DOHH2 (cell line): ENCODE measurements at regions not wholly inside any gene's neighbourhood (a gene's known extent, or its start where the extent isn't known, plus 50 kb on each side); places are given as distances from the start of the nearest gene placed in this dataset.
A peak's percentile ranks its signal among the peaks of the same experiment; 100 is the strongest.

Experiments used
- H3F3A ChIP-seq: fragments of 200-600 bp; sonication (generic), shearing (Covaris generic); 2 replicates; pipeline ENCODE4 v1.6.0; 2016; ENCODE audit warnings: antibody characterized with exemption, mild to moderate bottlenecking; ENCODE audit not compliant: control insufficient read depth, insufficient read depth
- H3K27ac ChIP-seq: fragments of 200-600 bp; sonication (generic); 2 replicates; pipeline ENCODE4 v1.5.1; 2014; ENCODE audit warnings: low read depth, mild to moderate bottlenecking, low read length, moderate library complexity
- H3K27me3 ChIP-seq: fragments of 200-600 bp; sonication (generic); 2 replicates; pipeline ENCODE4 v1.6.1; 2014; ENCODE audit warnings: mild to moderate bottlenecking, low read length, mixed read lengths; ENCODE audit not compliant: control insufficient read depth
- H3K36me3 ChIP-seq: fragments of 200-600 bp; sonication (generic); 2 replicates; pipeline ENCODE4 v1.6.1; 2014; ENCODE audit warnings: mild to moderate bottlenecking, low read length, moderate library complexity, mixed read lengths; ENCODE audit not compliant: control insufficient read depth
- H3K4me1 ChIP-seq: fragments of 200-600 bp; sonication (generic); 2 replicates; pipeline ENCODE4 v1.6.1; 2014; ENCODE audit warnings: mild to moderate bottlenecking, low read length, mixed read lengths; ENCODE audit not compliant: control insufficient read depth
- H3K4me2 ChIP-seq: fragments of 200-600 bp; sonication (generic); 2 replicates; pipeline ENCODE4 v1.6.0; 2014; ENCODE audit warnings: mild to moderate bottlenecking, low read length, moderate library complexity
- H3K4me3 ChIP-seq: fragments of 200-600 bp; sonication (generic); 2 replicates; pipeline ENCODE4 v1.5.1; 2014; ENCODE audit warnings: mild to moderate bottlenecking, low read length, mixed read lengths
- H3K79me2 ChIP-seq: fragments of 200-600 bp; sonication (generic); 2 replicates; pipeline ENCODE4 v1.6.1; 2014; ENCODE audit warnings: mild to moderate bottlenecking, low read length, mixed read lengths; ENCODE audit not compliant: control insufficient read depth
- H3K9me2 ChIP-seq: fragments of 200-600 bp; sonication (generic); replicated peaks from 2 replicates; pipeline ENCODE4 v1.6.1; 2014; ENCODE audit warnings: mild to moderate bottlenecking, low read length, mixed read lengths; ENCODE audit not compliant: control insufficient read depth
- H3K9me3 ChIP-seq: fragments of 200-600 bp; sonication (generic); 2 replicates; pipeline ENCODE4 v1.6.1; 2014; ENCODE audit warnings: antibody characterized with exemption, low read length, mixed read lengths; ENCODE audit not compliant: control insufficient read depth, insufficient read depth
- H4K20me1 ChIP-seq: fragments of 200-600 bp; sonication (generic); 2 replicates; pipeline ENCODE4 v1.6.0; 2014; ENCODE audit warnings: low read depth, mild to moderate bottlenecking, antibody characterized with exemption, low read length, moderate library complexity; ENCODE audit not compliant: control insufficient read depth, insufficient read depth
- EZH2phosphoT487 ChIP-seq: fragments of 200-600 bp; sonication (generic); IDR thresholded peaks from 2 replicates; pipeline ENCODE4 v1.6.1; 2017; ENCODE audit warnings: borderline replicate concordance, mild to moderate bottlenecking, antibody characterized with exemption, low read length, moderate library complexity, mixed read lengths
- TF ChIP-seq, protein P1 (sequence below): fragments of 200-600 bp; sonication (generic); IDR thresholded peaks from one replicate; pipeline ENCODE4 v1.5.1; 2014; ENCODE audit warnings: antibody characterized with exemption, mild to moderate bottlenecking, low read depth, low read length; ENCODE audit not compliant: poor library complexity, severe bottlenecking

DNA sequence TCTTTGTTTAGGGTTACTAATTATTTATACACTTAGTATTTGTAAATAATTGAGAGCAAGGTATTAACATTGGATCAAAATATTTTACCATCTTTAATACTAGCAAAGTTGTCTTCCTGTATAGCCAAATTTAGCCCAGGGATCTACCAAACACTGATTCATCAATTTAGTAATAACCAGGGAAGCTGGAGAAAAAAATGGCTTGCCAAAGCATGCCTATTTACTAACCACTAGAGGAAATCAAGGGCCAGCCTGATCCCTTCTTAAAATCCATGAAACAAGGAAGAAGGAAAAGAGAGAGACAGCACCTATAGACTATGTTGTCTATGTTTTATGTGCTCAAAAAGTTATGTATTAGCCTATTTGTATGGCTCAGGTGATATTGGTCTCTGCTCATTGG lies 450.3 kb upstream of the GJE1 start:
- Histone ChIP-seq H3K36me3 (no peaks in the 10 kb centered on the region), H4K20me1 (no peaks in the 10 kb centered on the region), H3K4me1 (no peaks in the 10 kb centered on the region), H3K9me2 (no peaks in the 10 kb centered on the region), H3K27me3 (no peaks in the 10 kb centered on the region), H3K79me2 (no peaks in the 10 kb centered on the region), H3K4me3 (no peak overlapping the region), H3K9me3 (no peaks in the 10 kb centered on the region), H3K4me2 (no peak overlapping the region), H3F3A (no peaks in the 10 kb centered on the region), H3K27ac (no peak overlapping the region)
- no peak for TF ChIP-seq EZH2phosphoT487
- TF ChIP-seq, protein P1, sequence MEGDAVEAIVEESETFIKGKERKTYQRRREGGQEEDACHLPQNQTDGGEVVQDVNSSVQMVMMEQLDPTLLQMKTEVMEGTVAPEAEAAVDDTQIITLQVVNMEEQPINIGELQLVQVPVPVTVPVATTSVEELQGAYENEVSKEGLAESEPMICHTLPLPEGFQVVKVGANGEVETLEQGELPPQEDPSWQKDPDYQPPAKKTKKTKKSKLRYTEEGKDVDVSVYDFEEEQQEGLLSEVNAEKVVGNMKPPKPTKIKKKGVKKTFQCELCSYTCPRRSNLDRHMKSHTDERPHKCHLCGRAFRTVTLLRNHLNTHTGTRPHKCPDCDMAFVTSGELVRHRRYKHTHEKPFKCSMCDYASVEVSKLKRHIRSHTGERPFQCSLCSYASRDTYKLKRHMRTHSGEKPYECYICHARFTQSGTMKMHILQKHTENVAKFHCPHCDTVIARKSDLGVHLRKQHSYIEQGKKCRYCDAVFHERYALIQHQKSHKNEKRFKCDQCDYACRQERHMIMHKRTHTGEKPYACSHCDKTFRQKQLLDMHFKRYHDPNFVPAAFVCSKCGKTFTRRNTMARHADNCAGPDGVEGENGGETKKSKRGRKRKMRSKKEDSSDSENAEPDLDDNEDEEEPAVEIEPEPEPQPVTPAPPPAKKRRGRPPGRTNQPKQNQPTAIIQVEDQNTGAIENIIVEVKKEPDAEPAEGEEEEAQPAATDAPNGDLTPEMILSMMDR, result no peak

DNA sequence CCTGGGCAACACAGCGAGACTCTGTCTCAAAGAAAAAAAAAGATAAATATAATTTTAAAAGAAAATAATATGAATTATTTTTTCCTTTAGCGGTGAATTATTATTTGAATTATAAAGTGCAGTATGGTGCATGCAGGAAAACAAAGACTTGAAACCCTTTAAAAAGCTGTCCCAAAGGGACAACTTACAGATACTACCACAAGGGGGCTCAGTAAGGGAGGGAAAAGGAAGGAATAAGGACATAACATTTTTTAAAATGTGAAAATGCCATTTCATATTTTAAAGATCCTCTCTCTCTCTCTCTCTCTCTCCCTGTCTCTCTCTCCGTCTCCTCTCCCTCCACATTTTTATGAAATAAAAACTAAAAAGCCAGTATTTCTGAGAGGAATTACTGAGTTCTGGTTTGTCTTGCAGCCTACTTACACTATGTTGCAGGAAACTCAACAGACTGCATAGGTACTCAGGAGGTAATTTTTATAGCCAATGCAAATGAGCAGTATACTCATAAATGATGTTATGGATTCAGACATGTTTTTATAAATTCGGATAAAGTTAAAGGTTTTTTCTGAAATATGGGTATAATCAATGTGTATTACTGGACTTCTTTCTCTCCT lies 455.0 kb upstream of the GJE1 start:
- no peaks in the 10 kb centered on the region for H3K27me3 ChIP-seq
- TF ChIP-seq EZH2phosphoT487, result no peak
- TF ChIP-seq, protein P1, result peak; percentile 44
- H3K27ac ChIP-seq, result no peak overlapping the region
- H4K20me1 ChIP-seq, result no peaks in the 10 kb centered on the region
- H3K36me3 ChIP-seq, result no peaks in the 10 kb centered on the region
- no peaks in the 10 kb centered on the region for H3K9me3 ChIP-seq
- no peaks in the 10 kb centered on the region for H3K9me2 ChIP-seq
- H3K79me2 ChIP-seq, result no peaks in the 10 kb centered on the region
- no peak overlapping the region for H3K4me3 ChIP-seq
- no peaks in the 10 kb centered on the region for H3F3A ChIP-seq
- H3K4me2 ChIP-seq, result no peak overlapping the region
- no peaks in the 10 kb centered on the region for H3K4me1 ChIP-seq

DNA sequence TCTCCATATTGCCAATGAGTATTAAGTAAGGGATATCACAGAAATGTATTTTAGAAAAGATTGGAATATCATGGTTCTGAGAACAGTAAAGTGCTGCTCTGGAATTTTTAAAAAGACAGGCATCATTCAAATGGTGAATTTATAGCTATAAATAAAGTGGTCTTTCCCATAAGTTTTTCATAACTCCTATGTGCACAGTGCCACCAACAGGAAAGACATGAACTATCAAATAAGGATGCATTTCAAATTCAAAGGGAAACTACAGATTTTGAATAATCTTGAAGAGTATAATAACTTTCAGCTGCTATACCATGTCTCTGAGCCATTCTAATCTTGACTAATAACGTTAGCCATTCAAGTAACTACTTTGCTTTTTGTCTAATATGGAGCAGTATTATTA lies 456.8 kb upstream of the GJE1 start:
- no peak overlapping the region for H3K27ac ChIP-seq
- no peaks in the 10 kb centered on the region for H3K36me3 ChIP-seq
- no peaks in the 10 kb centered on the region for H3K79me2 ChIP-seq
- H3K9me2 ChIP-seq, result no peaks in the 10 kb centered on the region
- no peak overlapping the region for H3K4me2 ChIP-seq
- H3K4me3 ChIP-seq, result no peak overlapping the region
- H3K4me1 ChIP-seq, result no peaks in the 10 kb centered on the region
- H3F3A ChIP-seq, result no peaks in the 10 kb centered on the region
- H3K9me3 ChIP-seq, result no peaks in the 10 kb centered on the region
- no peaks in the 10 kb centered on the region for H4K20me1 ChIP-seq
- TF ChIP-seq EZH2phosphoT487, result no peak
- TF ChIP-seq, protein P1, result no peak
- H3K27me3 ChIP-seq, result no peaks in the 10 kb centered on the region
